ENCODE measurements at regions not wholly inside any gene's neighbourhood (a gene's known extent, or its start where the extent isn't known, plus 50 kb on each side); places are given as distances from the start of the nearest gene placed in this dataset.
"Not testable (repeated sequence)": the region's sequence is repeated elsewhere in the genome, so short reads cannot be mapped to it uniquely, and the experiment has no call there.

DNA sequence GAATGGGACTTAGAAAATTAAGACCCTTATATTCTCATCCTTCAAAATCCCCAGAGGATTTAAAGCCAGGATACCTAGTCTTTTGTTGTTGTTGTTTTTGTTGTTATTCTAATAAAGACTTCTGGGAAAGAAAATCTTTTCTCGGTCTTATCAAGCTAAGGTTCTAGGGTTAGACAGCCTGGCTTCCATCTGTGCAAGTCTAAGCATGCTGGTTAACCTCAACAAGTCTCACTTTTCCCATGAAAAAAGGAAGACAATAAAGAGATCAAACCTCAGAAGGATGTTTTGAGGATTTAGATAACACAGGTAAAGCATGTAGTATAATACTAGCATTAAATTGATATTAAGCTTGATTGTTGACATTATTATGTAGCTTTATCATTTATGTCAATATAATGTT is 486.4 kb upstream of the SOX9 start:
- no peak overlapping the region for H3K27ac ChIP-seq (ENCODE audit: low read depth, low read length)
- DNase-seq (ENCODE audit: low read depth, low spot score), result no peak
- H3K27me3 ChIP-seq (ENCODE audit: control insufficient read depth, insufficient read depth, low read length), result no peaks in the 10 kb centered on the region
- TF ChIP-seq, protein P1, sequence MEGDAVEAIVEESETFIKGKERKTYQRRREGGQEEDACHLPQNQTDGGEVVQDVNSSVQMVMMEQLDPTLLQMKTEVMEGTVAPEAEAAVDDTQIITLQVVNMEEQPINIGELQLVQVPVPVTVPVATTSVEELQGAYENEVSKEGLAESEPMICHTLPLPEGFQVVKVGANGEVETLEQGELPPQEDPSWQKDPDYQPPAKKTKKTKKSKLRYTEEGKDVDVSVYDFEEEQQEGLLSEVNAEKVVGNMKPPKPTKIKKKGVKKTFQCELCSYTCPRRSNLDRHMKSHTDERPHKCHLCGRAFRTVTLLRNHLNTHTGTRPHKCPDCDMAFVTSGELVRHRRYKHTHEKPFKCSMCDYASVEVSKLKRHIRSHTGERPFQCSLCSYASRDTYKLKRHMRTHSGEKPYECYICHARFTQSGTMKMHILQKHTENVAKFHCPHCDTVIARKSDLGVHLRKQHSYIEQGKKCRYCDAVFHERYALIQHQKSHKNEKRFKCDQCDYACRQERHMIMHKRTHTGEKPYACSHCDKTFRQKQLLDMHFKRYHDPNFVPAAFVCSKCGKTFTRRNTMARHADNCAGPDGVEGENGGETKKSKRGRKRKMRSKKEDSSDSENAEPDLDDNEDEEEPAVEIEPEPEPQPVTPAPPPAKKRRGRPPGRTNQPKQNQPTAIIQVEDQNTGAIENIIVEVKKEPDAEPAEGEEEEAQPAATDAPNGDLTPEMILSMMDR (IDR thresholded peaks at IDR 0.05; ENCODE audit: low read depth, low read length), result no peak
- H3K4me3 ChIP-seq (ENCODE audit: low read depth, low read length), result no peak overlapping the region
- ChIA-PET CTCF (no interaction called here), POLR2A (interaction anchor here (1.3 kb wide), 1 partner anchor 15 kb away, joined by 5 read pairs; no protein-coding TSS in a partner anchor)
- H3K9me3 ChIP-seq (ENCODE audit: control insufficient read depth, insufficient read depth, low read length), result no peaks in the 10 kb centered on the region

DNA sequence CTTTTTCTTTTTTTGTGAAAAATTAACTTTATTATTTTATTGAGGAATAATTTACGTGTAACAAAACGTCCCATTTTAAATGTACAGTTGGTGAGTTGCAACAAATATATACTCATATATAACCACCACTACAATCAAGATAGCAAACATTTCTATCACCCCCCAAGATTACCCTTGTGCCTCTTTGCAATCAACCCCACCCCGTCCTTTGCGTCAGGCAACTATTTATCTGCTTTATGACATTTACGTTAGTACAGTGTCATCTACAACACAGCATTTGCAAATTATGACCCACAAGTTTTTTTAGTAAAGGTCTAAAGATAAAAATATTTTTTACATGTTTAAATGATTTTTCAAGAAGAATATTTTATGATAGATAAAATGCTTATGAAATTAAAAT is 485.6 kb upstream of the SOX9 start:
- POLR2A ChIA-PET, result no interaction called here
- no peaks in the 10 kb centered on the region for H3K27me3 ChIP-seq (ENCODE audit: control insufficient read depth, insufficient read depth, low read length)
- TF ChIP-seq, protein P1 (IDR thresholded peaks at IDR 0.05; ENCODE audit: low read depth, low read length), result no peak
- no peak for DNase-seq (ENCODE audit: low read depth, low spot score)
- CTCF ChIA-PET, result interaction anchor here (0.7 kb wide), 1 partner anchor 921 kb away, joined by 3 read pairs; no protein-coding TSS in a partner anchor
- H3K4me3 ChIP-seq (ENCODE audit: low read depth, low read length), result no peak overlapping the region
- H3K27ac ChIP-seq (ENCODE audit: low read depth, low read length), result no peak overlapping the region
- H3K9me3 ChIP-seq (ENCODE audit: control insufficient read depth, insufficient read depth, low read length), result no peaks in the 10 kb centered on the region

DNA sequence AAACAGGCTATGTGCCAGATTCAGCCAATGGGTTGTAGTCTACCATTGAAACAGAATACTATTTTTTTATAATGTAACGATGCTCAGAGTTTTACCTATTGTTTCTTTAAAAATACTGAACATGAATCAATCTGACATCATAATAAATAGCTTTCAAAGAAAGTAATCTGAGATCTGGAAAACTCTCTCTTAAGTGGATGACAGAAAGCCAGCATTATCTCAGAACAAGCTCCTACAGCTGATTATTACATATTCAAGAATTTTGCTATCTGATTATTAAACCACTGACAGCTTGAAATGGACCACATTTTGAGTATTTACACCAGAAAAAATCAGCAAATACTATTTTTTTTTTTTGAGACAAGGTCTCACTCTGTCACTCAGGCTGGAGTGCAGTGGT is 484.2 kb upstream of the SOX9 start:
- TF ChIP-seq, protein P1 (IDR thresholded peaks at IDR 0.05; ENCODE audit: low read depth, low read length), result no peak
- Histone ChIP-seq H3K27ac (ENCODE audit: low read depth, low read length) (no peak overlapping the region), H3K27me3 (ENCODE audit: control insufficient read depth, insufficient read depth, low read length) (no peaks in the 10 kb centered on the region), H3K4me3 (ENCODE audit: low read depth, low read length) (no peak overlapping the region), H3K9me3 (ENCODE audit: control insufficient read depth, insufficient read depth, low read length) (no peaks in the 10 kb centered on the region)
- CTCF ChIA-PET, result interaction anchor here (0.6 kb wide), 1 partner anchor 20 kb away, joined by 3 read pairs; no protein-coding TSS in a partner anchor
- POLR2A ChIA-PET, result no interaction called here
- no peak for DNase-seq (ENCODE audit: low read depth, low spot score)

DNA sequence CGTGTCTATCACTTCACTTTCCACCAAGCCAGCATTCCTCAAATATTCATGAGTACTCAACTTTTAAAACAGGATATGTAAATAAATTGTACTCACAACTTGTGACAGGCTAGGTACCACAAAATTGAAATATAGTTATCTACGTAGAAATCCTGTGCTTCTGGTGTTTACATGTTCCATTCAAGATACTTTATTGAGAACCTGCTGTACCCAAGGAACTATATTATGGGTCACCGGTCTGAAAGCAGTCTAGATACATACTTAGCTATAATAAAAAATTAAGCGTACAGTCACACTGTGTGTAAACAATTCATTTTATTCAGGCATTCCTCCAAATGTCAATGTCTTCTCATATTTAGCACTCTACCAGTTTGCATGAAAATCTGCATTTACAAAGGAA is 482.2 kb upstream of the SOX9 start:
- H3K9me3 ChIP-seq (ENCODE audit: control insufficient read depth, insufficient read depth, low read length), result no peaks in the 10 kb centered on the region
- no peaks in the 10 kb centered on the region for H3K27me3 ChIP-seq (ENCODE audit: control insufficient read depth, insufficient read depth, low read length)
- DNase-seq (ENCODE audit: low read depth, low spot score), result no peak
- H3K27ac ChIP-seq (ENCODE audit: low read depth, low read length), result no peak overlapping the region
- ChIA-PET CTCF (no interaction called here), POLR2A (no interaction called here)
- H3K4me3 ChIP-seq (ENCODE audit: low read depth, low read length), result no peak overlapping the region
- TF ChIP-seq, protein P1 (IDR thresholded peaks at IDR 0.05; ENCODE audit: low read depth, low read length), result no peak

DNA sequence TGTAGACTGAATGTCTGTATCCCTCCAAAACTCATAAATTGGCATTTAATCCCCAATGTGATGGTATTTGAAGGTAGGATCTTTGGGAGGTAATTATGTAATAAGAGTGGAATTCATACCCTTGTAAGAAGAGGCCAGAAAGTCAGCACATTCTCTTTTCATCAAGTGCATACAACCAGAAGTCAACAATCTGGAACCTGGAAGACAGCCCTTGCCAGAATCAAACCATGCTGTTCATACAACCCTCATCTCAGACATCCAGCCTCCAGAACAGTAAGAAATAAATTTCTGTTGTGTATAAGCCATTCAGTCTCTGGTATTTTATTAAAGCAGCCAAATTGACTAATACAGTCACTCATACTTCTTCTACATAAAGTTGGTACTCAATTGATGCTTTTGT is 481.0 kb upstream of the SOX9 start:
- ChIA-PET CTCF (no interaction called here), POLR2A (no interaction called here)
- Histone ChIP-seq H3K27ac (ENCODE audit: low read depth, low read length) (no peak overlapping the region), H3K9me3 (ENCODE audit: control insufficient read depth, insufficient read depth, low read length) (no peaks in the 10 kb centered on the region), H3K4me3 (ENCODE audit: low read depth, low read length) (no peak overlapping the region), H3K27me3 (ENCODE audit: control insufficient read depth, insufficient read depth, low read length) (no peaks in the 10 kb centered on the region)
- TF ChIP-seq, protein P1 (IDR thresholded peaks at IDR 0.05; ENCODE audit: low read depth, low read length), result no peak
- DNase-seq (ENCODE audit: low read depth, low spot score), result no peak

DNA sequence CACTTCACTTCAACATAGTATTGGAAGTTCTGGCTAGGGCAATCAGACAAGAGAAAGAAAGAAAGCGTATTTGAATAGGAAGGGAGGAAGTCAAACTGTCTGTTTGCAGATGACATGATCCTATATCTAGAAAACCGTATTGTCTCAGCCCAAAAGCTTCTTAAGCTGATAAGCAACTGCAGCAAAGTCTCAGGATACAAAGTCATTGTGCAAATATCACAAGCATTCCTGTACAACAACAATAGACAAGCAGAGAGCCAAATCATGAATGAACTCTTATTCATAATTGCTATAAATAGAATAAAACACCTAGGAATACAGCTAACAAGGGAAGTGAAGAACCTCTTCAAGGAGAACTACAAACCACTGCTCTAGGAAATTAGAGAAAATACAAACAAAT is 473.9 kb upstream of the SOX9 start:
- H3K27ac ChIP-seq (ENCODE audit: low read depth, low read length); DNase-seq (ENCODE audit: low read depth, low spot score); H3K4me3 ChIP-seq (ENCODE audit: low read depth, low read length); H3K9me3 ChIP-seq (ENCODE audit: control insufficient read depth, insufficient read depth, low read length); CTCF ChIA-PET; H3K27me3 ChIP-seq (ENCODE audit: control insufficient read depth, insufficient read depth, low read length); POLR2A ChIA-PET: not testable (repeated sequence)

DNA sequence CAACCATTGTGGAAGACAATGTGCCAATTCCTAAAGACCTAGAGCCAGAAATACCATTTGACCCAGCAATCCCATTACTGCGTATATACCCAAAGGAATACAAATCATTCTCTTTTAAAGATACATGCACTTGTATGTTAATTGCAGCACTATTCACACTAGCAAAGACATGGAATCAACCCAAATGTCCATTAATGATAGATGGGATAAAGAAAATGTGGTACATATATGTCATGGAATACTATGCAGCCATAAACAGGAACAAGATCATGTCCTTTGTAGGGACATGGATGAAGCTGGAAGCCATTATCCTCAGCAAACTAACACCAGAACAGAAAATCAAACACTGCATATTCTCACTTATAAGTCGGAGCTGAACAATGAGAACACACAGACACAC is 472.5 kb upstream of the SOX9 start:
- CTCF ChIA-PET, result not testable (repeated sequence)

More for the DNA sequence above, 472.5 kb upstream of the SOX9 start:
- POLR2A ChIA-PET; H3K27ac ChIP-seq (ENCODE audit: low read depth, low read length); DNase-seq (ENCODE audit: low read depth, low spot score); H3K27me3 ChIP-seq (ENCODE audit: control insufficient read depth, insufficient read depth, low read length); H3K4me3 ChIP-seq (ENCODE audit: low read depth, low read length); H3K9me3 ChIP-seq (ENCODE audit: control insufficient read depth, insufficient read depth, low read length): not testable (repeated sequence)

Data from AG04450 (cell line).